Stimulated activated CD4-positive, alpha-beta T cell treated with anti-CD3 and anti-CD28 coated beads, Interleukin-1b, Interleukin-23, amount 100 ng/mL, for 1 hour (primary cell): ENCODE measurements at regions not wholly inside any gene's neighbourhood (a gene's known extent, or its start where the extent isn't known, plus 50 kb on each side); places are given as distances from the start of the nearest gene placed in this dataset.

ENCODE experiments used
- DNase-seq, 2 donors: peaks; one replicate each; pipeline ENCODE4 v3.0.0-alpha.2; 2020; ENCODE audit warnings: low read depth in 2 of 2

DNA sequence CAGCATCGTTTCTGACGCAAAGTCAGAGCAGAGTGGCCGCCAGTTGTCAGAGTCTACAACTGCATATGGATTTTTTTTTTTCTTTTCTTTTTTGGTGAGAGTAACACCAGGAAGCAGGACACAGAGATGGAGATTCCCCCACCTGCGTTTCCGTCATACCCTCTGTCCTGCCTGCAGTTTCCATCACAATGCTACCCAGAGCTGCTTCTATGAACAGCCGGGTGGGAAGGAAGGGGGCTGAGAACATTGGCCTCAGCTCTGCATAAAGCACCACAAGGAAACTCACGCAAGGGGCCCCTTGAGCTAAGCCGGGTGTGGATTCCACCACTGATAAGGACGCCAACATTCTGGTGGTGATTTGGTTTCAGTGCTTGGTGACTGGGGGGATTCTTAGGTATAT is 183.5 kb upstream of the AFDN start:
- DNase-seq = no peak

DNA sequence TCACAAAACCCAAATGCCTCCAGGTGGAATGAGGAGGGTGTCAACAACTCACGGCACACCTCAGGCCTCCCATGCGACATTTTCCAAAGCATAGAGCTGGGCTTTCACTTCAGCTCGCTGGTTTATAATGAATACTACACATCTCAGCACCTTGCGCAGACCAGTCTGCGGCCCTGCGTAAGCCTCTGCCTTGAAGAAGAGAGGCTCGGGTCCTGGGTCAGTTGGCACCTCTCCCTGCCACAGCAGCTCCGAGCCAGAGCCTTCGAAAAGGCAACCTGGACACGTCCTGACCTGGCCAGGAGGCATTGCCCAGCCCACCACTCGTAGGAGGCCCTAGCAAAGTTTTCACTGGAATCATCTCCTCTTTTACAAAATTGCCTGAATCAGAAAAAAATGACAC is 183.0 kb upstream of the AFDN start:
- DNase-seq = no peak

- no peak for DNase-seq
These were observed 182.1 kb upstream of the AFDN start for GRCh38 chr6:167644412-167645132.

DNA sequence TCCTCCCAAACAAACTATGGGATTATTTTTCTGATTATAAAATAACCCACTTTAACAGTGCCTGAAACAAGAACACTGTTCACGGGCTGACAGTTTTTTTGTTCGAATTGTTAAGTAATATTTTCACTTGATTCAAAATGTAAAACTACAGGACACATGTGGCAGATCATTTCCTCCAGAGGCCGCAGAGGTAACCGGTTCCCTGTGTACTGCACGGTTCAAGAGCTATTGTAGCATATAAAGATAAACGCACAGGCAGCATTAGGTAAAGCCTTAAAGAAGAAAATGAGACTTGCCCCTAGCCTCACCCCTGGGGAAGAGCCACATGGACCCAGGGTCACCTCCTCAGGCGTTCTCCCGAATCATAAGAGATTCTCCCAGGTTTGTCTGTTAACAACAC is 181.3 kb upstream of the AFDN start:
- DNase-seq = no peak

GRCh38 chr6:167647306-167647705 is 179.4 kb upstream of the AFDN start:
- DNase-seq = no peak

DNA sequence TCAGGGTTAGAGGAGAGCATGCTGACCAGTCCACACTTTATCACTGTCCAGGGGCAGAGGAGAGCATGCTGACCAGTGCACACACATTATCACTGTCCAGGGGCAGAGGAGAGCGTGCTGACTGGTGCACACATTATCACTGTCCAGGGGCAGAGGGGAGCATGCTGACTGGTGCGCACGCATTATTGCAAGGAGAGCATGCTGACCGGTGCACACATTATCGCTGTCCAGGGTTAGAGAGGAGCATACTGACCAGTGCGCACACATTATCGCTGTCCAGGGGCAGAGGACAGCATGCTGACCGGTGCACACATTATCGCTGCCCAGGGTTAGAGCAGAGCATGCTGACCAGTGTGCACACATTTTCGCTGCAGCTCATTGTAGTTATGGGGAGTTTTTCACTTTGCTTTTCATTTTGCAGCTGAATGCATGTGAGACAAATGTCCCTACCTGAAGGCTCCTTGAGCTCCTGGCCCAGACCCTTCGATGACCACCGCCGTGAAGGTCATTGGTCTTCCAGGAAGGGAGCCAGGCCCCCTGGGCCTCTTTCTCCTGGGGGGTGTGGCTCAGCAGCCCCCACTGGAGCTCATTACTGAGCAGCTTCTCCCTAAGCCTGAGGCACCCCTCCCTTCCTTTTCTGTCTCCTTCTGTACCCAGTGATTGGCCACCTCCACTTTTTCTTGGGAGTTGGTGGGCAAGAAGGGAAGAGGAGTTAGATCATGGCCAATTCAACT is 178.8 kb upstream of the AFDN start:
- DNase-seq = no peak

DNA sequence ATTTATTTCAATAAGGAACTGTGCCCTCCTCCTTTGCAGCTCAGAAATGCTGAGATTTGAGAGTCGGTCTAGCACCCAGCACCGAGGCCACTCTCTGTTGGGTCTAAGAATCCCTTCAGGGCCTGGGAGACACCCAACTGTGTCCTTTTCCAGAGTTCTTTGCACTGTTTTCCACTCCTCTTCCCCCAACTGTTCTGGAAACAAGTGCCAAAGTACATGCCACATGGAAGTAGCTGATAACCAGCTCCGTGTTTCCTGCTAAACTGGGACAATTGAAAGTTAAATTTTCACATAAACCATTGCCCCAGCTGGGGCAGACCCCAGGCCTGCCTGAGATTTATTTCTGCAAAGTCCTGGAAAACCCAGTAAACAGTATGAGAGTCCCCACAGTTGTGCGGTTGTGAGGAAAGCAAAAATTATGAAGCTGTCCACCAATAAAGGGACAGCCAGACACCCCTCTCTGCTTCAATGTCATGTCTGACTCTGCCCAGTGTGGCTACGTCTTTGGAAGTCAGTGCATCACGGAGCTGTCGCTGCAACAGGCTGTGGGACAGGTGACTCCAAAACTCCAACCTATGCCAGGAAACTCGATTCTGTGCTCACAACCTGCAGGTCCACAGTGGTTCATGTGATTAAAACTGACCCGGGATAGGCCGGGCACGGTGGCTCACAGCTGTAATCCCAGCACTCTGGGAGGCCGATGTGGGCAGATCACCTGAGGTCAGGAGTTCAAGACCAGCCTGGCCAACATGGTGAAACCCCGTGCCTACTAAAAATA is 178.0 kb upstream of the AFDN start:
- DNase-seq = no peak

DNA sequence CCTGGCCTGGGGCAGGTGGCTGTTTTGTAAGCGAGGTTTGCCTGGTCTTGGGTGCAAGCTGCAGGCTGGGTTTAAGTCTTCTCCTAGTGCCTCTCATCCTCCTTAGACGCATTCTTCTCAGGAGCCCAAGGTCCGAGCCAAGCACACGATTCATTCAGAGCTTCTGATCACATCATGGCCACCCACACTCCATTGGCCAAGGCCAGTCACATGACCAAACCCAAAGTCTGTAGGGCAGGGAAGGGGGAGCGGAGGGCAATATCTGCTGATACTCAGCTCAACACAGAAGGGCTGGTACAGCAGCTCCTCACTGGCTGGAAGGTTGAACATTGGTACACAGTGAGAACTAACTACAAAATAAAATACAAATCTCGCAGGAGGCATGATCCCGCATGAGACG is 177.2 kb upstream of the AFDN start:
- no peak for DNase-seq

GRCh38 chr6:167650730-167651317 is 175.9 kb upstream of the AFDN start:
- no peak for DNase-seq

GRCh38 chr6:167651318-167652041 is 175.2 kb upstream of the AFDN start:
- no peak for DNase-seq

DNA sequence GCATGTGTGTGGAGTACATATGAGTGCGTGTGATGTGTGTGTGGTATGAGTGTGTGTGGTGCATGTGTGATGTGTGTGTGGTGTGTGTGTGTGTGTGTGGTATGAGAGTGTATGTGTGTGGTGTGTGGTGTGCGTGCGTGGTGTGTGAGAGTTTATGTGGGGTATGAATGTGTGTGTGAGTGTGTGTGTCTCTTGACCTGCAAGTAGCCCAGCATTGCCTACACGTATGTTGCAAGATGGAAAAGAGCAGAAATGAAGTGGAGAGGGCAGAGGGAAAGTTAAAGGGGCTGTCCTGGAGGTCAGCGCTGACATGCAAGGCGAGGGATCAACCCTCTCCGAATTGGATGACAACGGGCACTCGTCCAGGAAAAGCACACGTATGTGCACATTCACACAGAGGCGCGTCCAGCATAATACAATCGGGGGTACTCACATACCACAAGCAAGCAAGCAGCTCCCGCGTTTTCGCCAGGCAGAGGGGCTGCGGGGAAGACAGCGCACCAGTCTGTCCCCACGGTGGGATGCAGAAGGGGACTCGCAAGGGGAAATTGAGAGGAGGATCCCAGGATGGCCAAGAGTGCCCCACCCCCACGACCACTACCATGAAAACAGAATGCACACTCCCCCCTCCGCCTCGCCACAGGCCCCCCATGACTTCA is 174.5 kb upstream of the AFDN start:
- DNase-seq = no peak

- DNase-seq = no peak
These were observed 174.0 kb upstream of the AFDN start for GRCh38 chr6:167652701-167653095.

DNA sequence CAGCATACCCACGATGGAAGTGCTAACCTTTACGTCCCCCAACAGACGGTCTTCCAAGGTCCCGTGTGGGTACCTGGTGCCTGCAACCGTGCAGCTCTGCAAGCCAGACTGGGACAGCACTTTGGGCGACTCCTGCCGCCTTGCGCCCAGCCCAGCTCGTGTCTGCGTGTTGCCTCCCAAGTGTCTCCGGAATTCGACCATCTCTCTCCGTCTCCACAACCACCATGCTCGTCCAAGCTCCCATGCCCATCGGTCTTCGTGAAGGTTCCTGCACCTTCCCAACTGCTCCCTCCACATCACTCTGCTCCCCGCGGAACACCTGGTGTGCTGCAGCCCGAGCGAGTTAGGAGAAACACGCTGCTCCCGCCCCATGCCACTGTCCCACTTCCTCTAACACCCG is 173.2 kb upstream of the AFDN start:
- DNase-seq = no peak

GRCh38 chr6:167654389-167654788 is 172.3 kb upstream of the AFDN start:
- no peak for DNase-seq

DNA sequence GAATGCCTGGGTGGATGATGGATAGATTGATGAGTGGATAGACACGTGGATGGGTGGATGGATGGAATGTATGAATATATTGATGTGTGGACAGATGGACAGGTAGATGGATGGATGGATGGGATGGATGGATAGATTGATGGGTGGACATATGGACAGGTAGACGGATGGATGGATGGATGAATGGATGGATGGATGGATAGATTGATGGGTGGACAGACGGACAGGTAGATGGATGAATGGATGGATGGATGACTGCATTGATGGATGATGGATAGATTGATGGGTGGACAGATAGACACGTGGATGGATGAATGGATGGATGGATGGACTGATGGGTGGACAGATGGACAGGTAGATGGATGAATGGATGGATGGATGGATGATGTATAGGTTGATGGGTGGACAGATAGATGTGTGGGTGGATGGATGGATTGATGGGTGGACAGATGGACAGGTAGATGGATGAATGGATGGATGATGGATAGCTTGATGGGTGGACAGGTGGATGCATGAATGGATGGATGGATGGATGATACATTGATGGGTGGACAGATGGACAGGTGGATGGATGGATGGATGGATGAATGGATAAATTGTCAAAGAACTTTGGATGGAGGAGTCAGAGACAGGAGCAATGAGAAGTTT is 171.4 kb upstream of the AFDN start:
- DNase-seq = no peak

DNA sequence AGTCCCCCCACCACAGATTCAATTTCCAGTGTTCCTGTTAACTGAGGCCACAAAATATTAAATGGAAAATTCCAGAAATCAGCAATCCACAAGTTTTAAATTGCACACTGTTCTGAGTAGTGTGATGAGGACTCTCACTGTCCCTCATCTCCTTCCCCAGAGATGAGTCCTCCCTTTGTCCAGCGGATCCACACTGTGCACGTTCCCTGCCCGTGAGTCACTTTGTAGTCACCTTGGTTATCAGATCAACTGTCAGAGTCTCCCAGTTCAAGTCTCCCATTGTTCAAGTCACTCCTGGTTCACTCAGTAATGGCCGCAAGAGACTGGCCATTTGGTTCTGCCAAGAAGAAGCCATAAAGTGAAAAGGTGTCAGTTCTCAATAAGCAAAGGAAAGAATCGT is 168.6 kb upstream of the AFDN start:
- DNase-seq = no peak

DNA sequence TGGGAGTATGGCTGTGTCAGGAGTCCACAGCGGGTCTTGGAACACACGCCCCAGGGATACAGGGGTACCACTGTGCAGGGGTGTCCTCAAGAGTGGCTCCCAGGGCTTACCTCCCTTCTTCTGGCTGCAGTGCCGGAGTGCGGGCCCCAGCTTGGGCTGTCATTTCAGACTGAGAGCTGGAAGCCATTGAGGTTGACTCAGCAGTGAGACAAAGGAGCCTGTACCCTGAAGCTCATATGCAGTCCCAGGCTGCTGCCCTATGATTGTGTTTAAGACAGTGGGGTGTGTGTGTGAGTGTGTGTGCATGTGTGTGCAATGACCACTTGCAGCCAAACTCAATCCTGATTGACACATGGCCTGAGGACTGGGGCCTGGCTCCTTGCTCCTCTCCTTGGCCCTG is 167.7 kb upstream of the AFDN start:
- DNase-seq = no peak

GRCh38 chr6:167660424-167660823 is 166.3 kb upstream of the AFDN start:
- DNase-seq = no peak

GRCh38 chr6:167660944-167661551 is 165.7 kb upstream of the AFDN start:
- no peak for DNase-seq

GRCh38 chr6:167661552-167662044 is 165.1 kb upstream of the AFDN start:
- no peak for DNase-seq
